Breast epithelium (tissue), 4 donors: ENCODE measurements at regions not wholly inside any gene's neighbourhood (a gene's known extent, or its start where the extent isn't known, plus 50 kb on each side); places are given as distances from the start of the nearest gene placed in this dataset.

Experiments used
- DNase-seq, 2 donors: peaks; one replicate each; pipeline ENCODE4 v3.0.0-alpha.2; 2019; ENCODE audit warnings: low spot score in 2 of 2
- H3K27ac ChIP-seq, 2 donors: fragments of 200-600 bp; sonication (generic) in 1 of 2; one replicate each; pipeline ENCODE4 v1.5.1; 2016 to 2019; ENCODE audit warnings: mild to moderate bottlenecking in 1 of 2
- H3K27me3 ChIP-seq, 2 donors: fragments of 200-600 bp; sonication (generic) in 1 of 2; one replicate each; pipeline versions ENCODE4 v1.5.1 to v1.6.0; 2017 to 2019; ENCODE audit warnings: control low read depth in 1 of 2, mild to moderate bottlenecking in 1 of 2
- H3K36me3 ChIP-seq: fragments of 200-600 bp; one replicate; pipeline ENCODE4 v1.5.1; 2019
- H3K4me1 ChIP-seq, 2 donors: fragments of 200-600 bp; sonication (generic); one replicate each; pipeline ENCODE4 v1.5.1; 2016 to 2019; ENCODE audit warnings: control low read depth in 1 of 2
- H3K4me3 ChIP-seq, 3 donors: fragments of 200-600 bp; sonication (generic); 1 replicate in 2 of 3; 2 replicates in 1 of 3; pipeline ENCODE4 v1.5.1; 2016 to 2019; ENCODE audit warnings: mild to moderate bottlenecking in 3 of 3, moderate library complexity in 2 of 3
- H3K9me3 ChIP-seq, 2 donors: fragments of 200-600 bp; sonication (generic) in 1 of 2; one replicate each; pipeline ENCODE4 v1.5.1; 2016 to 2019; ENCODE audit warnings: control low read depth in 1 of 2
- POLR2A ChIP-seq: fragments of 450-650 bp; IDR thresholded peaks from one replicate; pipeline ENCODE4 v1.6.1; 2016; ENCODE audit warnings: antibody characterized with exemption, mild to moderate bottlenecking, moderate library complexity
- POLR2AphosphoS5 ChIP-seq, 3 donors: sonication (generic); formaldehyde crosslinking; IDR thresholded peaks; one replicate each; pipeline ENCODE4 v1.6.1; 2017; ENCODE audit warnings: antibody characterized with exemption in 3 of 3
- intact Hi-C: fragments of 100-400 bp; cut with DNase I; formaldehyde crosslinking; loops from one replicate; pipeline ENCODE4 v1.15.1; 2023; ENCODE audit warnings: low total_unique reads
- TF ChIP-seq, protein P1 (sequence below), 3 donors: fragments of 450-650 bp; IDR thresholded peaks; one replicate each; pipeline ENCODE4 v1.5.1; 2016 to 2017; ENCODE audit warnings: antibody characterized with exemption in 3 of 3, mild to moderate bottlenecking in 3 of 3, moderate library complexity in 3 of 3

DNA sequence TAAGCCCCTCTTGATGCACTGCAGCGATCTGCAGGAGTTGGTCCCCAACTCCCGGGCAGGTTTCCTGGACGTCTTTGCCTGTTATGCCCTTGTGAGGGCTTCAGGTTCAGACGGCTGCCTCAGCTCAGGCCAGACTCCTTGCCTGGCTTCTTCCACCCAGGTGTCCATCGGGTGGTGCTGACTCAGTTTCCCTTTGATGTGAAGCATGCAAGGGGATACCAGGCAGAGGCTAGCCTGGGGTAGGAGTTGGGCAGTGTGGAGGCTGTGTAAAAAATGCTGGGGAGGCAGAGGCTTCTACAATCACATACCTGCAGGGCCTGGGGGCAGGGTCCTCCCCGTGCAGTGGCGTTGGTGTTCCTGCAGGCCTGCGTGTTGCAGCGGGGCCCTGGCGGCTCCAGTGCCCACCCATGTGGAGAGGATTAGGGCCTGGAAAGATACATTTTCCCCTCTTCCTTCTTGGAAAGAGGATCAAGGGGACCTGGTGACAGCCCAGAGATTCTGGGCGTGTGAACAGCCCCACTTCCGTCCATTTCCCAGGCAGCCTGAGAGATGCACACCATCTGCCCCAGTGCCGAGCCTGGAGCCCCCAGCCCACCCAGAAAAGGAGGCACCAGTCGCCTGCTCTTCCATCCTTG is 338.3 kb downstream of the DYSF start:
- intact Hi-C loops = no loop called here
- no peak for DNase-seq
- TF ChIP-seq, protein P1, sequence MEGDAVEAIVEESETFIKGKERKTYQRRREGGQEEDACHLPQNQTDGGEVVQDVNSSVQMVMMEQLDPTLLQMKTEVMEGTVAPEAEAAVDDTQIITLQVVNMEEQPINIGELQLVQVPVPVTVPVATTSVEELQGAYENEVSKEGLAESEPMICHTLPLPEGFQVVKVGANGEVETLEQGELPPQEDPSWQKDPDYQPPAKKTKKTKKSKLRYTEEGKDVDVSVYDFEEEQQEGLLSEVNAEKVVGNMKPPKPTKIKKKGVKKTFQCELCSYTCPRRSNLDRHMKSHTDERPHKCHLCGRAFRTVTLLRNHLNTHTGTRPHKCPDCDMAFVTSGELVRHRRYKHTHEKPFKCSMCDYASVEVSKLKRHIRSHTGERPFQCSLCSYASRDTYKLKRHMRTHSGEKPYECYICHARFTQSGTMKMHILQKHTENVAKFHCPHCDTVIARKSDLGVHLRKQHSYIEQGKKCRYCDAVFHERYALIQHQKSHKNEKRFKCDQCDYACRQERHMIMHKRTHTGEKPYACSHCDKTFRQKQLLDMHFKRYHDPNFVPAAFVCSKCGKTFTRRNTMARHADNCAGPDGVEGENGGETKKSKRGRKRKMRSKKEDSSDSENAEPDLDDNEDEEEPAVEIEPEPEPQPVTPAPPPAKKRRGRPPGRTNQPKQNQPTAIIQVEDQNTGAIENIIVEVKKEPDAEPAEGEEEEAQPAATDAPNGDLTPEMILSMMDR (IDR thresholded peaks at IDR 0.05) = no peak
- TF ChIP-seq POLR2A (no peak), POLR2AphosphoS5 (IDR thresholded peaks at IDR 0.05) (no peak)
- no peaks in the 10 kb centered on the region for H3K36me3 ChIP-seq
- H3K9me3 ChIP-seq = no peaks in the 10 kb centered on the region
- H3K4me3 ChIP-seq = no peak overlapping the region
- no peaks in the 10 kb centered on the region for H3K27me3 ChIP-seq
- no peak overlapping the region for H3K27ac ChIP-seq
- no peaks in the 10 kb centered on the region for H3K4me1 ChIP-seq

DNA sequence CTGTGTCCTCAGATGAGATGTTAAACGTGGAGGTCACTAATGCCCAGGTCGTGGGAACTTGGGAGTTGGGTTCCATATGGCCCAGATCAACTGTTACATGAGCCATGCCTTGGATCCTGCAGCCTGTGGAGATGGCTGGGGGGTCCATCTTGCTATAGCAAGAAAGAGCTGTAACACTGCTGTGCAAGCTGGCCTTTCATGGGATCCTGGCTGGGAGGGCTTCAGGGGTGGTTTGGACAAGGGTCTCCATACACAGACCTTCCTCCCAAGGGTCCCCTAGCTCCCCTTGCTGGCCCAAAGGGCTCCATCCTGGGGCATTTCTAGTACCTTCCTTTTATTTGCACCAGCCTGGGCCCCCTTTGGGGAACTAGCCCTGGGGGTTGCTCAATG is 337.7 kb downstream of the DYSF start:
- TF ChIP-seq, protein P1 (IDR thresholded peaks at IDR 0.05) = no peak
- no peak for TF ChIP-seq POLR2A
- no peak for TF ChIP-seq POLR2AphosphoS5 (IDR thresholded peaks at IDR 0.05)

DNA sequence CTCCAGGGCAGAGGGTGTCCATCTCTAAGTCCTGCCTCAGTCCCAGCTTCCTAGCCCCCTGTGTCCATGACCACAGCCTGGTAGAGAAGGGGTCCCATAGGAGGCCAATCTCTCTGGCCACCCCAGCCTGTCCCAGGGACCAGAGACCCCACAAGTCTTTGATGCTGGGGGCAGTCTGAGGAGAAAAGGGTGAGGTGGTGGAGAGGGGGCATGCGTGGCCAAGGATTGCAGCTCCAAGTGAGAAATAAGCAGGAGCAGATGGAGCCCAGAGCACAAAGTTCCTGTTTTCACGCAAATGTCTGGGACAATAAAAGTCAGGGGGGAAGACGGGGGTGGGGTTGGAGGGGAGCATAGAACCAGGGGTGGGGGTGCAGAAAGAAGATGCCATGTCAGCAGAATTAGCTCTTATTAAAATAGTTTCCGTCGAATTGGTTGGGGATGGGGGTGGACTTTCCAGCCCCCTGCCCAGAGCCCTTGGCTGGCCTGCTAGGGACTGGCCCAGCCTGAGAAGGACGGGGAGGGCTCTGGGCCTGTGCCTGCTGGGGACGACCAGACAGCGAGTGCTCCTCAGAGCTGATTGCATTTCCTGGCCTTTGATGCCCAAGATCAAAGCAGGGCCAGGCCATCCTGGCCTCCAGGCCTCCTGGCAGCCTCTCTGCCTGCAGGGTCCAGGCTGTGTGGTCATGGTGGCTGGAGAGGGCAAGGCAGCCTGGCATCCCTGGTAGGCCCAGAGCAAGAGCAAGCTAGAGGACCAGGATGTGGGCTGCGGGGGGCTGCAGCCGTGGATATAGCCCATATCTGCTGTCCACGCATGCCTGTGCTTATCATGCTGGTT is 337.1 kb downstream of the DYSF start:
- no peaks in the 10 kb centered on the region for H3K27me3 ChIP-seq
- no peaks in the 10 kb centered on the region for H3K36me3 ChIP-seq
- no peak for TF ChIP-seq POLR2A
- TF ChIP-seq POLR2AphosphoS5 (IDR thresholded peaks at IDR 0.05) = no peak
- TF ChIP-seq, protein P1 (IDR thresholded peaks at IDR 0.05) = no peak
- no peaks in the 10 kb centered on the region for H3K9me3 ChIP-seq
- H3K27ac ChIP-seq = no peak overlapping the region
- no peak overlapping the region for H3K4me3 ChIP-seq
- no peaks in the 10 kb centered on the region for H3K4me1 ChIP-seq
- DNase-seq = no peak
- intact Hi-C loops = no loop called here

More for the DNA sequence above, 337.7 kb downstream of the DYSF start:
- no peak for DNase-seq
- Histone ChIP-seq H3K9me3 (no peaks in the 10 kb centered on the region), H3K4me1 (no peaks in the 10 kb centered on the region), H3K27me3 (no peaks in the 10 kb centered on the region), H3K36me3 (no peaks in the 10 kb centered on the region), H3K27ac (no peak overlapping the region), H3K4me3 (no peak overlapping the region)
- intact Hi-C loops = no loop called here

DNA sequence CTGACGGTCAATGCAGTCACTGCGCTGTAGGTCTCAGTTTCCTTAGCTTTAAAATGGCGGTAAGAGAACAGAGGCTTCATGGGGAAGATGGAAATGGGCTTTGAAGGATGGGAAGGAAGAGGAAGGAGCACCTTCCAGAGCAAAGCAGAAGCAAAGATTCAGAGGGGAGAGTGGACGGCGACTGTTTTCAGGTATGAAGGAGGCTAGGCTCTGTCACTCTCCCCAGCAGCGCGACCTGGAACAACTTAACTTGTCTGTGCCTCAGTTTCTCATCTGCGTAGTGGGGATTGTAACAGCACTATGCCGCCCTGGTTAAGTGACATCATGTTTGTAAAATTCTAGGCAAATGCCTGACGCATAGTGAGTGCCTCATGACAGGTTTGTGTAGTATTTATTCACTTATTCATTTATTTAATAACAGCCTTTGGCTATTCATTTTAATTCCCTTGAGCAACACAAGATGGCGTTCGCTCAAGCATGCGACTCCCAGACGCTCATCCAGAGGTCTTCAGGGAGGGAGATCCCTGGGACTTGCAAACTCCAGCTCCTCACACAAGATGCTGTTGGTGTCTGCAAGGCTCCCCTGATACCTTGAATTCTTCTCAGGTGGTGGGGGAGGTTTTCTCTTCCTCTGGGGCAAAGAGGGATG is 336.3 kb downstream of the DYSF start:
- DNase-seq = no peak
- TF ChIP-seq POLR2A = no peak
- no peak for TF ChIP-seq POLR2AphosphoS5 (IDR thresholded peaks at IDR 0.05)
- TF ChIP-seq, protein P1 (IDR thresholded peaks at IDR 0.05) = no peak
- H3K4me3 ChIP-seq = no peak overlapping the region
- no peaks in the 10 kb centered on the region for H3K27me3 ChIP-seq
- intact Hi-C loops = no loop called here
- no peak overlapping the region for H3K27ac ChIP-seq
- no peaks in the 10 kb centered on the region for H3K4me1 ChIP-seq
- no peaks in the 10 kb centered on the region for H3K36me3 ChIP-seq
- no peaks in the 10 kb centered on the region for H3K9me3 ChIP-seq
